ENCODE measurements at regions not wholly inside any gene's neighbourhood (a gene's known extent, or its start where the extent isn't known, plus 50 kb on each side); places are given as distances from the start of the nearest gene placed in this dataset.
"Not testable (repeated sequence)": the region's sequence is repeated elsewhere in the genome, so short reads cannot be mapped to it uniquely, and the experiment has no call there.

DNA sequence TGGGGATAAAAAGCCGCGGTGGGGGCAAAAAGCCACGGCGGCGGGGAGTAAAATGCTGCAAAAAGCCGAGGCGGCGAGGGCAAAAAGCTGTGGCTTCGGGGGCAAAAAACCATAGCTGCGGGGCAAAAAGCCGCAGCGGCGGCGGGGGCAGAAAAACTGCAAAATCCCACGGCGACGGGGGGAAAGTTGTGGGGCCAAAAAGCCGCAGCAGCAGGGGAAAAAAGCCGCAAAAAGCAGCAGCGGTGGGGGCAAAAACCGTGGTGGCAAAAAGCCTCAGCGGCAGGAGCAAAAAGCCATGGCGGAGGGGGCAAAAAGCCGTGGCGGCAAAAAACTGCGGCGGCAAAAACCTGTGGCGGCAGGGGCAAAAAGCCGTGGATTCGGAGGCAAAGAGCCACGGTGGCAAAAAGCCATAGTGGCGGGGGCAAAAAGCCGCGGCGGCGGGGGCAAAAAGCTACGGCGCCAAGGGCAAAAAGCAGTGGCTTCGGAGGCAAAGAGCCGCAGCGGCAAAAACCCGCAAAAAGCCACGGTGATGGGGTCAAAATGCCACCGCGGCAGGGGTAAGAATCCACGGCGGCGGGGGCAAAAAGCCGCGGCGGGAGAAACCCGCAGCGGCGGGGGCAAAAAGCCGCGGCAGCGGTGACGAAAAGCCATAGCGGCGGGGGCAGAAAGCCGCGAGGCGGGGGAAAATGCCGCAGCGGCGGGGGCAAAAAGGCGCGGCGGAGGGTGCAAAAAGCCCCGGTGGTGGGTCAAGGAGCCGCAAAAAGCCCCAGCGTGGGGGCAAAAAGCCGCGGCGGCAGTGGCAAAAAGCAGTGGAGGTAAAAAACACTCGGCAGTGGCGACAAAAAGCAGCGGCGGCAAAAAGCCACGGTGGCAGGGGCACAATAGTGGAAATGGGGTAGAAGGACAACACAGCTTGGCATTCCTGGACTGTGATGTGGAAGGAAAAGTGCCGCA is 192.8 kb downstream of the SHCBP1 start:
- Histone ChIP-seq H3K27ac (no peak overlapping the region), H3K9me3 (replicated peaks in 1 of 3) (no peaks in the 10 kb centered on the region), H3K27me3 (peaks cover 3% of the 10 kb centered on the region), H3K36me3 (replicated peaks in 1 of 2) (no peaks in the 10 kb centered on the region), H3K4me1 (replicated peaks in 1 of 2) (no peaks in the 10 kb centered on the region), H3K4me3 (no peak overlapping the region)
- no peak for DNase-seq
- 18 to 30% (median 27%) methylated on average over 78 to 81 of the region's 81 CpGs for WGBS, 4 donors
- TF ChIP-seq, protein P1, sequence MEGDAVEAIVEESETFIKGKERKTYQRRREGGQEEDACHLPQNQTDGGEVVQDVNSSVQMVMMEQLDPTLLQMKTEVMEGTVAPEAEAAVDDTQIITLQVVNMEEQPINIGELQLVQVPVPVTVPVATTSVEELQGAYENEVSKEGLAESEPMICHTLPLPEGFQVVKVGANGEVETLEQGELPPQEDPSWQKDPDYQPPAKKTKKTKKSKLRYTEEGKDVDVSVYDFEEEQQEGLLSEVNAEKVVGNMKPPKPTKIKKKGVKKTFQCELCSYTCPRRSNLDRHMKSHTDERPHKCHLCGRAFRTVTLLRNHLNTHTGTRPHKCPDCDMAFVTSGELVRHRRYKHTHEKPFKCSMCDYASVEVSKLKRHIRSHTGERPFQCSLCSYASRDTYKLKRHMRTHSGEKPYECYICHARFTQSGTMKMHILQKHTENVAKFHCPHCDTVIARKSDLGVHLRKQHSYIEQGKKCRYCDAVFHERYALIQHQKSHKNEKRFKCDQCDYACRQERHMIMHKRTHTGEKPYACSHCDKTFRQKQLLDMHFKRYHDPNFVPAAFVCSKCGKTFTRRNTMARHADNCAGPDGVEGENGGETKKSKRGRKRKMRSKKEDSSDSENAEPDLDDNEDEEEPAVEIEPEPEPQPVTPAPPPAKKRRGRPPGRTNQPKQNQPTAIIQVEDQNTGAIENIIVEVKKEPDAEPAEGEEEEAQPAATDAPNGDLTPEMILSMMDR (IDR thresholded peaks at IDR 0.05), result no peak
- TF ChIP-seq POLR2A (IDR thresholded peaks at IDR 0.05), result no peak
- intact Hi-C loops (cut with DNase I), result no loop called here

DNA sequence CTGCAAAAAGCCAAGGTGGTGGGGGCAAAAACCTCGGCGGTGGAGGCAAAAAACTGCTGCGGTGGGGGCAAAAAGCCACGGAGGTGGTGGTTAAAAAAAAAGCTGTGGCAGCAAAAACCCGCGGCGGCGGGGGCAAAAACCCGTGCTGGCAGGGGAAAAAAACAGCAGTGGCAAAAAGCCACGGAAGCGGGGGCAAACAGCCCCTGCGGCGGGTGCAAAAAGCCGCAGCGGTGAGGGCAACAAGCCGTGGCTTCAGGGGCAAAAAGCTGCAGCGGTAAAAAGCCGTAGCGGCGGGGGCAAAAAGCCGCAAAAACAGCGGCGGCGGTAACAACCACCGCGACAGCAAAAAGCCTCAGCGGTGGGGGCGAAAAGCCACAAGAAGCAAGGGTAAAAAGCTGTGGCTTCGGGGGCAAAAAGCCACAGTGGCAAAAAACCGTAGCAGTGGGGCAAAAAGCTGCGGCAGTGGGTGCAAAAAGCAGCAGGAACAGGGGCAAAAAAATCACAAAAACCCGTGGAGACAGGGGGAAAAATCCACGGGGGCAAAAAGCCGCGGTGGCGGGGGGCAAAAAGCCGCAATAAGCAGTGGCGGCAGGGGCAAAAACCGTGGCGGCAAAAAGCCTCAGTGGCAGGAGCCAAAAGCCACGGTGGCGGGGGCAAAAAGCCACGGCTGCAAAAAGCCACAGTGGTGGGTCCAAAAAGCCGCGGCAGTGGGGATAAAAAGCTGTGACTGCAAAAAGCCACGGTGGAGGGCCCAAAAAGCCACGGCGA is 193.7 kb downstream of the SHCBP1 start:
- Histone ChIP-seq H3K4me3 (no peak overlapping the region), H3K9me3 (replicated peaks in 1 of 3) (no peaks in the 10 kb centered on the region), H3K4me1 (replicated peaks in 1 of 2) (no peaks in the 10 kb centered on the region), H3K27ac (no peak overlapping the region), H3K36me3 (replicated peaks in 1 of 2) (no peaks in the 10 kb centered on the region), H3K27me3 (peaks cover 3% of the 10 kb centered on the region)
- WGBS, 4 donors, result 32 to 44% (median 40%) methylated on average over 48 of the region's 48 CpGs
- intact Hi-C loops (cut with DNase I), result no loop called here
- no peak for DNase-seq
- no peak for TF ChIP-seq POLR2A (IDR thresholded peaks at IDR 0.05)
- TF ChIP-seq, protein P1 (IDR thresholded peaks at IDR 0.05), result no peak

DNA sequence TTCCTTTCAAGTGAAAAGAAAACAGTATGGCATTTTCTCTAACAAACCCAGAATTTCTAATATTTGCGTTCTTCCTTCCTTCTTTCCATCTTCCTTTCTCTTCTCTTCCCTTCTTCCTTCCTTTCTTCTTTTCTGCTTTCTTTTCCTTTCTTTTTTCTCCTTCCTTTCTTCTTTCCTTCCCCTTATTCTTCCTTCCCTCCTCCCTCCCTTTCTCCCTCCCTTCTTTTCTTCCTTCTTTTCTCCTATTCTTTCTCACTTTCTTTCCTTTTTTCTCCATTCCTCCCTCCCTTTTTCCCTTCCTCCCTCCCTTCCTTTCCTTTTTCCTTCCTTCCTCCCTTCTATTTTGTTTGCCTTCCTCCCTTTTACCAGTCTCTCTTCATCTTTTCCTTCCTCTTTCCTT is 194.8 kb downstream of the SHCBP1 start:
- TF ChIP-seq, protein P1 (IDR thresholded peaks at IDR 0.05), result no peak
- TF ChIP-seq POLR2A (IDR thresholded peaks at IDR 0.05), result no peak
- Histone ChIP-seq H3K36me3 (replicated peaks in 1 of 2) (no peaks in the 10 kb centered on the region), H3K27me3 (peaks cover 3% of the 10 kb centered on the region), H3K27ac (no peak overlapping the region), H3K4me1 (replicated peaks in 1 of 2) (no peaks in the 10 kb centered on the region), H3K4me3 (no peak overlapping the region), H3K9me3 (replicated peaks in 1 of 3) (peaks cover 0 to 11% (median 0%) of the 10 kb centered on the region in 3 donors)
- DNase-seq, result no peak
- intact Hi-C loops (cut with DNase I), result no loop called here
- 71 to 82% (median 77%) methylated on average over 1 of the region's 1 CpG for WGBS, 4 donors

DNA sequence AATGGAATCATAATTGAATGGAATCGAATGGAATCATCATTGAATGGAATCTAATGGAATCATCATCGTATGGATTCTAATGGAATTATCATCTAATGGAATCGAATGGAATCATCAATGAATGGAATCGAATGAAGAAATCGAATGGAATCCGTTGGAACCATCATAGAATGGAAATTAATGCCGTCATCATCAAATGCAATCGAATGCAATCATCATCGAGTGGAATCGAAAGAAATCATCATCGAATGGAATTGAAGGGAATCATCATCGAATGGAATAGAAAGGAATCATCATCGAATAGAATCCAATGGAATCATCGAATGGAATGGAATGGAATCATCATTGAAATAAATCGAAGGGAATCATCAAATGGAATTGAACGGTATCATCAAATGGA is 217.2 kb downstream of the SHCBP1 start:
- H3K27ac ChIP-seq, result no peak overlapping the region
- H3K4me3 ChIP-seq, result no peak overlapping the region
- 67 to 76% (median 72%) methylated on average over 16 of the region's 16 CpGs for WGBS, 4 donors
- H3K36me3 ChIP-seq (replicated peaks in 1 of 2), result no peaks in the 10 kb centered on the region
- no peaks in the 10 kb centered on the region for H3K4me1 ChIP-seq (replicated peaks in 1 of 2)
- no peak for DNase-seq
- no peaks in the 10 kb centered on the region for H3K9me3 ChIP-seq (replicated peaks in 1 of 3)
- no peaks in the 10 kb centered on the region for H3K27me3 ChIP-seq
- TF ChIP-seq, protein P1 (IDR thresholded peaks at IDR 0.05), result no peak
- TF ChIP-seq POLR2A (IDR thresholded peaks at IDR 0.05), result no peak
- intact Hi-C loops (cut with DNase I), result no loop called here

DNA sequence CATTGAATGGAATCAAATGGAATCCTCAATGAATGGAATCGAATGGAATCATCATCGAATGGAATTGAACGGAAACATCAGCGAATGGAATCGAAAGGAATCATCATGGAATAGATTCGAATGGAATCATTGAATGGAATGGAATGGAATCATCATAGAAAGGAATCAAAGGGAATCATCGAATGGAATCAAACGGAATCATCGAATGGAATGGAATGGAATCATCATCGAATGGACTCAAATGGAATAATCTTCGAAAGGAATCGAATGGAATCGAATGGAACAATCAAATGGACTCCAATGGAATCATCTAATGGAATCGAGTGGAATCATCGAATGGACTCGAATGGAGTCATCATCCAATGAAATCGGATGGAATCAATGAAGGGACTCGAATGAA is 222.6 kb downstream of the SHCBP1 start:
- DNase-seq; intact Hi-C loops (cut with DNase I); H3K27ac ChIP-seq; H3K4me1 ChIP-seq (replicated peaks in 1 of 2); H3K4me3 ChIP-seq; H3K9me3 ChIP-seq (replicated peaks in 1 of 3); H3K27me3 ChIP-seq; H3K36me3 ChIP-seq (replicated peaks in 1 of 2): not testable (repeated sequence)
- 69 to 76% (median 71%) methylated on average over 16 to 18 of the region's 18 CpGs for WGBS, 4 donors

DNA sequence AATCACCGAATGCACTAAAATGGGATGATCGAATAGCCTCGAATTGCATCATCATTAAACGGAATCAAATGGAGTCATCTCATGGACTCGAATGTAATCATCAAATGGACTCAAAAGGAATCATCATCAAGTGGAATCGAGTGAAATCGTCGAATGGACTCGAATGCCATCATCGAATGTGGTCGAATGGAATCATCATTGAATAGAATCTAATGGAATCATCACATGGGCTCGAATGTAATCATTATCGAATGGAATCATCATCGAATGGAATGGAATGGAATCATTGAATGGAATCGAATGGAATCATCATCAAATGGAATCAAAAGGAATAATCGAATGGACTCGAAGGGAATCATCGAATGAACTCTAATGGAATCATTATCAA is 224.3 kb downstream of the SHCBP1 start:
- intact Hi-C loops (cut with DNase I); H3K27ac ChIP-seq; H3K27me3 ChIP-seq; H3K4me1 ChIP-seq (replicated peaks in 1 of 2); H3K36me3 ChIP-seq (replicated peaks in 1 of 2); H3K4me3 ChIP-seq; DNase-seq; H3K9me3 ChIP-seq (replicated peaks in 1 of 3): not testable (repeated sequence)
- WGBS, 4 donors, result 57 to 66% (median 61%) methylated on average over 15 to 18 of the region's 18 CpGs

Data from adrenal gland (tissue), 9 donors.